PC-9 (cell line): ENCODE measurements at regions not wholly inside any gene's neighbourhood (a gene's known extent, or its start where the extent isn't known, plus 50 kb on each side); places are given as distances from the start of the nearest gene placed in this dataset.

Experiments used
- CTCF ChIP-seq: fragments of 200-600 bp; sonication (generic); conservative IDR thresholded peaks from 2 replicates; pipeline ENCODE4 v1.6.1; 2017; ENCODE audit warnings: mixed run types, antibody characterized with exemption, mild to moderate bottlenecking, moderate library complexity
- EZH2 ChIP-seq: fragments of 200-600 bp; sonication (generic); IDR thresholded peaks from 2 replicates; pipeline ENCODE4 v1.8.0; 2017; ENCODE audit warnings: antibody characterized with exemption, low read depth

DNA sequence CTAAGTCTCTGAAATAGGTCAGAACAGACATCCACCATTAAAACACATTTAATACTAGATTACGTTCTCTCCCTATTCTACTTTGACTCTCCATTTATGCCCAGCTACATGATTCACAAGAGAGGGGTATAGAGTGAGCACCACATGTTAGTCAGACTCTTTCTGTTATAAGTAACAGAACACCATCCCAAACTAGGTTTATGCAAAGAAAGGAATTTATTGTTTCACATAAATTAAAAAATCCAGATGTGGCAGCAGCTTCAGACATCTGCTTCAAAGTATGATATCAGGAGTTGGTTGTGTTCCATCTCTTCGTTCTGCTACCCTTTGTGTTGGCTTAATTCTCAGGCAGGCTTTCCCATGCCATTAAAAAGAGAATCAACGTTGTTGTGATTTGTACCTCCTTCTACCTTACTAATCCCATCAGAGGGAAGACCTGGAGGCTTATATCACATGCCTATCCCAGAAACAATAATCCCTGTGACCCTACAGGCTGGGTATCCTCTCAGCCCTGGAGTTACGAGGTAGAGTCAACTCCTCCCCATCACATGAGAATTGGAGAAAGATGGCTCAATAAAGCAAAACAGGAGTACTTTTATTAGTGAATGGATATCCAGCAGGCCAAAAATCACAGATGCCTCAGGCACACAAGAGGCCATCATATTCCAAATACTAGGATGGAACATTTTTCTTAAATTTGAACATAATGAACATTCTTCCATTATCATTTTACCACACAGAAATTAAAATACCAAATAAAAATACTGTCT, 163.2 kb downstream of the SLC7A11 start:
- TF ChIP-seq CTCF (no peak), EZH2 (no peak)
